K562 (cell line): ENCODE measurements at regions not wholly inside any gene's neighbourhood (a gene's known extent, or its start where the extent isn't known, plus 50 kb on each side); places are given as distances from the start of the nearest gene placed in this dataset.

Source experiments
- MBD1 ChIP-seq: fragments of 250-450 bp; sonication (Bioruptor Pico); IDR thresholded peaks from 2 replicates; pipeline ENCODE4 v1.8.0; 2022; ENCODE audit warnings: inconsistent platforms
- MGA ChIP-seq: fragments of 450-650 bp; IDR thresholded peaks from 2 replicates; pipeline ENCODE4 v1.6.1; 2016; ENCODE audit warnings: mild to moderate bottlenecking, moderate library complexity
- RBFOX2 ChIP-seq: fragments of 200-400 bp; formaldehyde crosslinking; IDR thresholded peaks from 2 replicates; pipeline ENCODE4 v1.6.1; 2017; ENCODE audit warnings: low read depth, mild to moderate bottlenecking, low read length, moderate library complexity
- TCF3 ChIP-seq: sonication (generic); formaldehyde crosslinking; IDR thresholded peaks from 2 replicates; pipeline ENCODE4 v1.4.0; 2020; ENCODE audit warnings: mild to moderate bottlenecking, missing genetic modification reagents
- ZNF644 ChIP-seq: fragments of 200-800 bp; sonication (Bioruptor generic); IDR thresholded peaks from 2 replicates; pipeline ENCODE4 v1.6.1; 2016; ENCODE audit warnings: low read depth, missing genetic modification characterization, missing compliant biosample characterization

GRCh38 chr6:14709066-14709670, 536.7 kb upstream of the JARID2 start (continued):
- TF ChIP-seq MBD1 (CRISPR knock-in tag) (no peak), MGA (peak; percentile 59), TCF3 (peak; percentile 71), ZNF644 (peak; percentile 27; the same call in 1 of the 2 replicates), RBFOX2 (0 out of 2 replicates have a peak, but pooled peaks have one; percentile 21)
